Stromal cell of bone marrow (primary cell): ENCODE measurements at regions not wholly inside any gene's neighbourhood (a gene's known extent, or its start where the extent isn't known, plus 50 kb on each side); places are given as distances from the start of the nearest gene placed in this dataset.
"Not testable (repeated sequence)": the region's sequence is repeated elsewhere in the genome, so short reads cannot be mapped to it uniquely, and the experiment has no call there.

Experiments
- DNase-seq: peaks from one replicate; pipeline ENCODE4 v3.0.0-alpha.2; 2012; ENCODE audit warnings: low read depth

- DNase-seq: not testable (repeated sequence)
Measured at GRCh38 chr6:60384614-60385013, 1901.4 kb downstream of the KHDRBS2 start.

GRCh38 chr6:60382771-60383170 lies 1903.3 kb downstream of the KHDRBS2 start:
- not testable (repeated sequence) for DNase-seq

DNA sequence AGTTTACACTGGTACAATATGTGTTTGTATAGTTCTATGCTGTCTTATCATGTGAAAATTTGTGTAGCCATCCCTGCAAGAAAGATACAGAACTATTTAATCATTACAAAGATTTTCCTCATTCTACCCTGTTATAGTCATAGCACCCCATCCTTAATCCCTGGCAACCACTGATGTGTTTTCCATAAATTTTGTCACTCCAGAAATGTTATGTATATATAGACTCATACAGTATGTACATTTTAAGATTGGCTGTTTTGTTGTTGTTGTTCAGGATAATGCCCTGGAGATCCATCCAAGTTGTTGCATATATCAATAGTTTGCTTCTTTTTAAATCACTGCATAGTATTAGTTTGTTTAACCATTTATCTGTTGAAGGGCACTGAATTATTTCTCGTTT lies 1911.9 kb downstream of the KHDRBS2 start:
- DNase-seq: not testable (repeated sequence)

DNA sequence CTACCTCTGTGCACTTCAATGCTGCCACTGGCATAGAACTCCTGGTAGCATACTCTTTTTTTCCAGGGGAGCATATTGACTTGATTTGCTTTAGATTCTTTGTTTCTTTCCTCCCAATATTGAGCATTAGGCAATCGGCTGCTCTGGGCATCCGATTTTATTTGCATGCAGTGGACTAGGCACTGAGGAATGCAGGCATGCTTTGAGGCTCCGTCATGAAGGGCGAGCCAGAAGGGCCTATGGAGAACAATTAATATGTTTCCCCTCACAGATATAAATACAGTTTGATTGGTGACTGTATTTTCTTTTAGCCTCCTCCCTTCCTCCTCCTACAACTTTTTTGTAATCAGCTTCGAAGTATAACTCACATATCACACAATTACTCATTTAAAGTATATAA lies 1918.2 kb downstream of the KHDRBS2 start:
- not testable (repeated sequence) for DNase-seq

DNA sequence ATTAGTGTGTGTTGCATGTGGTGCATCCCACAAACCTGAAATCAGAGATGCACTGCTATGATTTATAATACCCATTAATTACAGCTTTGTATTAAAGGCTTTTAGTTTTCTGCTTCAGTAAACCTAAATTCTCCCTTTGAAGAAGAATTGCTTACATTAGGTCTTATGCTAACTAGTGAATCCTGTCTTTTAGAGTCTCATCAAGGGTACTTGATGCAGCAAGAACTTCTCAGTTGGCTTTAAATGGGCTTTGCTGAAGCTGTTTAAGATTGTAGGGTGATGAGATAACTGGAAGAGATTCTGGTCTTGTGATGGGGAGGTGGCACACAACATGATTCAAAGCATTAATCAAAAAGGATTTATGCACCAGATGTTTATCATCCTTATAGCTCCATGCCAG lies 1920.1 kb downstream of the KHDRBS2 start:
- not testable (repeated sequence) for DNase-seq

- not testable (repeated sequence) for DNase-seq
Measured at GRCh38 chr6:60342411-60343008, 1943.5 kb downstream of the KHDRBS2 start.

GRCh38 chr6:60338328-60339071 lies 1947.5 kb downstream of the KHDRBS2 start:
- DNase-seq: not testable (repeated sequence)

GRCh38 chr6:60335124-60335523 lies 1950.9 kb downstream of the KHDRBS2 start:
- not testable (repeated sequence) for DNase-seq

DNA sequence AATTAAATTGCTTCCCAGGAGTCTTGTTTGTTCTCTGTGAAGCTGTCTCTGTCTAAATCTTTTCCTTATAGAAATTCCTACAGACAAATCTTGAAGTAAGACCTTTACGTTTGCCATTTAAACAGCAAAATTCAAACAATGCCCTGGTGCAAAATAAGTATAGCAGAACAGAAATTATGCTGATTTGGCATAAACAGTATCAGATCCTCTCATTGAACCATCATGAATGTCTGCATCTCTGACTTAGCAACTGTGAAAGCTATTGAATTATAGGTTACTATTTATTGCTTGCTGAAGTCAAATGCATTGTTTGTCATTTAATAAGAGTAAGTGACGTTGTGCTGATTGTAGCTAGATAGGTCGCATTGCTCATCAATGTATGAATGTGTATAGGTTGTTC lies 1952.3 kb downstream of the KHDRBS2 start:
- DNase-seq: not testable (repeated sequence)

DNA sequence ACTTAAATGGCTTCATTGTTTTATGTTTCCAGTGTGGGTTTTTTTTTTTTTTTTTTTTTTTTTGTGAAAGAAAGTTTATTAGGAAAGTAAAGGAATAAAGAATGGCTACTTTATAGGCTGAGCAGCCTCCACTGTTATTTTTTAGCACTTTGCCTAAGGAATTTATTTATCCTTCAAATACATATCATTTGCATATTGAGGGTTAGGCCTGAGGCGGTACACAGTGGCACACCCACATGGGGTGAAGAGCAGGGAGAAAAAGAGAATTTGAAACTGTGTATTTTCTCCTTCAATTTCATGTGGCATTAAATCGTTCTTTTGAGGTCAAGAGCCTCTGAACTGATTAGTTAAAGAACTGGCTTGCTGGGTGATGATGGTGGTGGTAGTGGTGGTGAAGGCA lies 1977.1 kb downstream of the KHDRBS2 start:
- DNase-seq: not testable (repeated sequence)
